GM04504 (cell line): ENCODE measurements at regions not wholly inside any gene's neighbourhood (a gene's known extent, or its start where the extent isn't known, plus 50 kb on each side); places are given as distances from the start of the nearest gene placed in this dataset.

Experiments
- DNase-seq: peaks from one replicate; pipeline ENCODE4 v3.0.0-alpha.2; 2012; ENCODE audit warnings: low read depth

- no peak for DNase-seq
Measured at GRCh38 chr12:91240386-91241095, 57.9 kb upstream of the DCN start.

GRCh38 chr12:91239481-91239880, 56.9 kb upstream of the DCN start:
- no peak for DNase-seq
